Stimulated activated CD8-positive, alpha-beta memory T cell treated with anti-CD3 and anti-CD28 coated beads, Interleukin-4, amount 100 ng/mL, for 24 hours (primary cell): ENCODE measurements at regions not wholly inside any gene's neighbourhood (a gene's known extent, or its start where the extent isn't known, plus 50 kb on each side); places are given as distances from the start of the nearest gene placed in this dataset.
"Not testable (repeated sequence)": the region's sequence is repeated elsewhere in the genome, so short reads cannot be mapped to it uniquely, and the experiment has no call there.

Experiments used
- DNase-seq: peaks from one replicate; pipeline ENCODE4 v3.0.0-alpha.2; 2020; ENCODE audit warnings: low read depth

DNA sequence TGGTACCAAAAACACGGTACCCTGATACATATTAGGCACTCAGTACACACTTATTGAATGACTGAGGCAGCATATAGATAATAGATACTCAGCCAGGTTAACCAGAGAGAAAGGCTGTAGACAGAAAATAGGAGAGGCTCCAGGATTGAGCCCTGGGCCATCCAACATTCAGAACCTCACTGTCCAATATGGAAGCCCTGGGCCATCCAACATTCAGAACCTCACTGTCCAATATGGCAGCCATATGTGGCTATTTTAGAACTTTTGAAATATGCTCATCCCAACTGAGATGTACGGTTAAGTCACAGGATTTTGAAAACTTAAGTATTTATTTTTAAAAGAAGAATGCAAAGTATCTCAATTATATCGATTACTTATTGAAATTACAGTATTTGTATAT is 142.5 kb upstream of the ID4 start:
- DNase-seq = no peak

DNA sequence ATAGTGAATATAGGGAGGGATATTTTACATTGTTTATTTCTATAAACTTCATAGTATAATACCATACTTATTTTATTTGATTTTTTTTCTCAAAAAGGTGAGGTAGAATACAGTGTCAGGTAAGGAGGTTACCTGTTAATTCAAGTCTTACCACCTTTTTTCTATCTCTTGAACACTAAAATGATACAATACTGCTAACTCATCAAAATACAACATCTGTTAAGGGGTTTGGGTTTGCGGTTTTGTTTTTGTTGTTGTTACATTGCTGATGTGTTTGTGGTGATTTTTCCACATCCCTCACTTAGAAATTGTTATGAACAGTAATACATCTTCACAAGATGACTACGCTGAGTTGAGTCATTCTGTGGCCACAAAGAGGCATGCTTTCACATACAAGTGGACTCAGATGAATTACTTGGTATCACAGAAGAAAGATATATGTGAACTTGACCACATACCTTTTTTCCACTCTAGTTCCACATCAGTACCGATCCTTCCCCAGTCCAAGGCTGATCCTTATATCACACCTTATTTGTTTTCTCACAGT is 139.4 kb upstream of the ID4 start:
- no peak for DNase-seq

DNA sequence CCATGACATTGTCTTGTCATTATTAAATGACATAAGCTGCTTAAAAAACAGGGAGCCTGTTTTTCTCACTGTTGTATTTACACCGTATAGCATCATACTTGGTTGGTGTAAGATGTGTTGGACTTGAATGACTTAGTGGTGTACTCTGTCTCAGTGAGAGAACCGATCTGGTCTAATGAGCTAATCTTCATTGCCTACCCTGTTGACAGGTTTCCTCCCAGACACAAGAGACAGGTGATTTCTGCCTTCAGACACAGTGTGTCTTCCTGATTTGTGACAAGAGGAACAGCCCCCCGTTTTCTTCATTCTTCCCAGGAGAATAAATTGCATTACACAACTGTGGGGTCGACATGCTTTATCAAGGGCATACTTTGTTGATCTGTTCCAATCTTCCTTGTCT is 137.2 kb upstream of the ID4 start:
- DNase-seq = no peak

- no peak for DNase-seq
Observed at GRCh38 chr6:19705606-19706005, 131.6 kb upstream of the ID4 start.

- DNase-seq = no peak
Observed at GRCh38 chr6:19712012-19712688, 125.0 kb upstream of the ID4 start.

- DNase-seq = no peak
Observed at GRCh38 chr6:19712998-19713397, 124.2 kb upstream of the ID4 start.

GRCh38 chr6:19713411-19713810 is 123.8 kb upstream of the ID4 start:
- DNase-seq = no peak

DNA sequence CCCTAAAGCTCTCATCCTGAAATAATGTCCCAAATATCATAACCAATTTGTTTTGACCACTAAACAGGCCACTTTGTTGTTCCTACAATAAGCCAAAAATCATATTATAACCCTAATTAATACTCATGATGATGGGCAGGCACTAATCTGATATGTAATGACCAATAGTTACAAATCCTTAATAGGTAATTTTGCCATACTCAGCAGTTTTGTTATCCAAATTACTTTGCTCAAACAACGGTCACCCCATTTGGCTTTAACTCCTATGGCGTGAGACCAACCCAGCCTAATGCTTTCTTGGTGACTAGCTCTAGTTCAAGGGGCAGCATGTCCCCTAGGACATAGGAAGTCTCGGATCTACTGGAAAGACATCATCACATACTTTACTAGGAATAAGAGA is 123.2 kb upstream of the ID4 start:
- no peak for DNase-seq

DNA sequence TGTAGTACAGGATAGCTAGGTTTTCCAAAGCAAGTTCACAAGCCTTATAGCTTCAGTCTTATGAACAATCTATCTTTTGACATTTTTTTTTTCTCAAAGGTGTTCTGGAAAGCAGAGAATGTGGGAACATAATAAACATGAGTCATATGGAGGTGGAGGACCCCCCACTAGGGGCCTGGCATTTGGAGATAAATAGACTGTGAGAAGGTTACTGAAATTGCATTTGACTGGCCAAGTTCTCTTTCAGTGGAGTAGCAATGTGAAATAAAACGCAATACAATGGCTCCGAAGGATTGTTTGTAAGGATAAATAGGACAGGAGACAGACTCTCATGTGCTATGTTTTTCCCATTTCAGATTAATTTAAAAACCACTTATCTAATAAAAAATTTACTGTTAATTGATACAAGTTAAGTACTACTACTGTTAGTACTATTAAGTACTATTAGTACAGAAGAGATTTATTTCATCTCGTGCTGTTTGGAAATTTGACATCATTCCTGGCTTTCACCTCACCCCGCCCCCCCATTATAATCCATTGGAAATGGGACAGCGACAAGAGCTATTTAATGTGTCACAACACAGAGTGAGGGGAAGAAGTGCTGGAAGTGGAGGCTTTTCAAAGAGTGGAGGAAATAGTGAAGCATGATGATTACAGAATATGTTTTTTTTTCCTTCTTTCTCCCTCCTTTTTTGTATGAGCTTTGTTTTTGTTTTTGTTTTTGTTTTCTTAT is 122.6 kb upstream of the ID4 start:
- DNase-seq = no peak

DNA sequence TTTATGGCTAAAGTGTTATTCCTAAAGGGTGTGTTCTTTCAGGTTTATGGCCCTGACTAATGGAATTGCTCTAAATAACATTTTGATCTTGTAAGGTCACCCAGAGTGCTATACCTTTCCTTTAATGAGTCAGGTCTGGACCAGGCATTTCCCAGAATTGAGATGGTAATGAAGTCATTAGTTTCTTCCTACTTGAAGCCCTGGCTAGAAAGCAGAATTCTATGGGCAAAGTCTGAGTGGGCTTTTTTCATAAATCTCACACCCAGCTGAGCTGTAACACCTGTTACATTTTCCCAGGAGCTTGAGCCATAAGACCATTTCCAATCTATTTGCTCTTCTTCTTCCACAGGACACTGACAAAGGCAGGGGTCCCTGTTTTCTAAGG is 122.0 kb upstream of the ID4 start:
- no peak for DNase-seq

GRCh38 chr6:19719691-19720128 is 117.5 kb upstream of the ID4 start:
- no peak for DNase-seq

DNA sequence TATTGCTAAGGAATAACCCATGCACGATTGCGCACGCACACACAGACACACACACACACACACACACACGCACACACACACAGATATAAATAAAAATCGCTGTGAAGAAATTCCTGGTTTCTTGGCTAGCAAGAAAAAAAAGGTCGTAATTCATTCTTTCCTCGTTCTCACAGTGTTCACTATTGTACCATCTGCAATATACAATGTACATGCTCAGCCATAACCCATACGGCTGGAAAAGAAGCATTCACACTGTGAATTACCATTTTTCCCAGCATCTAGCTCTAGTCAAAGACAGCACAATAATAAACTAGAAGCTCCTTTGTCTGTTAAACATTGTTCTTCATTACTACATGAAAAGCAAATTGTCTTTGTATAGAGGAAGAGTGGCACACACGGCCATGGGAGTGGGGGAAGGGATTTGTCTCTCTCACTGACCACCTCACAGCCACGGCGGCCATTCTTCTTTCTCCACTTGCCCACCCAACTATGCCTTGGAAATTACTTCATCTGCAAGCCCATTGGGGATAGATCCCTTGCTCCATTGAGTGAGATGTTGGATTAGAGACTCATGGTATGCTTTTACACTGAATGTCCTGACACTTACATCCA is 115.3 kb upstream of the ID4 start:
- no peak for DNase-seq

DNA sequence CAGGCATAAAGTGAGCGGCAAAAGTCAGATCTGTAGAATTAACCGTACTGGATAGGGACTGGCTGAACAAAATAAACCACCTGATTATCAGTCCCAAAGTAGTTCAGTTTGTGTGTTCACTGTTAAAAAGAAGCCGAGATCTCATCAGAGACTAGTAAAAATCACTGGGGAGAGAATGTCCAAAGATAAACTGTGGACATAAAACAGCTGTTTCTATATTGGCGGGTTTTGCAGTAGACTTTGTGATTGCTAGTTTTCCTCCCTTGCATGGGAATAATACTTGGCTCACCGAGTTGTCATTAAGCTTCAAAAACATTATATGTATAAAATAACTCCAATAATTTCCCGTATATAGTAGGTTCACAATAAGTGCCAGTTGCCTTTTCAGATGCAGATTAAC is 114.2 kb upstream of the ID4 start:
- no peak for DNase-seq

DNA sequence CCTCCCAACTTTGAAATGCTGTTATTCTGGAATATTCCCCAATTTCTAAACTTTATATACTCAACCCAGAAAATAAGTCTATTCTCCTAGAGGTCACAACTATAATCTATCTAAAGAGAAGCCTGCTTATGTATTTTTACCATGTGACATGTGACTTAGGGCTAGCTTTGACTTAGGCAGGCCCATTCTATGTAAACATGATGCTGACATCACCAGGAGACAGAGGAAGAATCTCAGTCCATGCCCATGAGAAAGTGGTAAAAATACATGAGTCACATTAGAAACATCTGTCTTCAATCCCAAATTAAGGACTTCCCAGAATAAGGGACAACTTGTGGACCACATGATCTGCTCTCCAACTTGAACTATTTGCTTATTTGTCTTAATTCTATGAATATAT is 113.6 kb upstream of the ID4 start:
- DNase-seq = no peak

- DNase-seq = not testable (repeated sequence)
Observed at GRCh38 chr6:19725436-19725835, 111.7 kb upstream of the ID4 start.

DNA sequence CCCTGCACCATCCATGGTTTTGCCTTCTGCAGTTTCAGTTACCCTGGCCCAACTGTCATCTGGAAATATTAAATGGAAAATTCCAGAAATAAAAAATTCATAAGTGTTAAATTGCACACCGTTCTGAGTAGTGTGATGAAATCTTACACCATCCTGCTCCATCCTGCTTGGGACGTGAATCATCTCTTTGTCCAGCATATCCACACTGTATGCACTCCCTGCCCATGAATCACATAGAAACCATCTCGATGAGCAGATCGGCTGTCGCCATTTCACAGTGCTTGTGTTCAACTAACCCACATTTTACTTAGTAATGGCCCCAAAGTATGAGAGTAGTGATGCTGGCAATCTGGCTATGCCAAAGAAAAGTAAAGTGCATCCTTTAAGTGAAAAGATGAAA is 105.9 kb upstream of the ID4 start:
- no peak for DNase-seq

DNA sequence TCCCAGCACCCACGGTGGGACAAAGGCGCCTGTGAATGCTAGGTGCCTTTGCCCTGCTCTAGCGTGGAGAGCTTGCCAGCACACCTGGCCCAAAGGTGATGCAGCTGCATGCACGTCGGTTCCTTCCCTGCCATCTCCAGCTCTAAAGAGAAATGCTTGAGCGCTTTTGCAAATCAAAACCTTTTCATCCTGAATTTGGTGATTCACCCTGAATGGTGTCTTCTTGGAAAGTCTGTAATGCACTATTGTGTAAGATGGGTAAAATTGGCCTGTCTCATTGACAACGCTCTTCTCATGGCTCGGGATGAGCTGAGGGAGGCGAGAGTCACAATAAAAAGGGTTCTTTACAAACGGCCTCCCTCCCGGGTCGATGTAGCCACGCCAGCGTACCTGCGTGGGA is 103.1 kb upstream of the ID4 start:
- DNase-seq = no peak

DNA sequence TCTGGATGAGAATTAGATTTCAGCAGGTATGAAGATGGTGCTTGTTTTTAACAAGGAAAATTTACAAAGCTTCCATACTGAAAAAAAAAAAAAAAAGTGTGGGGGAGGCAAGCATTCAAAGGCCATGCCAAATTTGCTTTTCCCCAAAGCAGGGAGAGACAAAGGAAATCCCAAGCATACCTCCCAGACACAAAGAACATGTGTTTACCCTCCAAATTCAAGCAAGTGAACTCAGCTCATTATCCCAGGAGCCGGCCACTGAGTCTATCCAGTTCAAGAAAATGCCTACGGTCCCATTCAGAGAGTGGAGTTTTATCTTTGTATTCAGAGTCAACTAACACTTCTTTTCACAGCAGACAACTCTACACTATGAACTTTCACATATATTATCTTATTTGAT is 102.7 kb upstream of the ID4 start:
- DNase-seq = no peak

DNA sequence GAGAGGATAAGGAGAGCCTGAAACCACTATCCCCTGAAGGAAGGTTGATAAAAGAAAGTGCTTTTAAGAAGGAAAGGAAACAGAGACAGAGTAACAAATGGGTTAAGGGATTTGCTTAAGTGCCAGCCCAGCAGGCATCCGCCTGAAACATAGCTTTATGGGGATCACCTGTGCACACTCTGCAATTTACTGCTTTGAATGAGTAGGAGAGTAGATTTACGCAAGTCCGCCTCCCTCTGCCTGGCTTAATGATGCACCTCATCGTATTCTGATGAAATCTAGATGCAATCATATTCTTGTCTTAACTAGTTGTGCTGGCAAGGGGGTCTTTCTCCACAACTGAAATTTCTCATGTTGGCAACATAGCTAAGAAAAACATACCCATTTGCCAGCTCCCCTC is 101.1 kb upstream of the ID4 start:
- DNase-seq = no peak

GRCh38 chr6:19738010-19738409 is 99.2 kb upstream of the ID4 start:
- DNase-seq = no peak

GRCh38 chr6:19749722-19750121 is 87.4 kb upstream of the ID4 start:
- DNase-seq = no peak

- no peak for DNase-seq
Observed at GRCh38 chr6:19752746-19753145, 84.4 kb upstream of the ID4 start.

DNA sequence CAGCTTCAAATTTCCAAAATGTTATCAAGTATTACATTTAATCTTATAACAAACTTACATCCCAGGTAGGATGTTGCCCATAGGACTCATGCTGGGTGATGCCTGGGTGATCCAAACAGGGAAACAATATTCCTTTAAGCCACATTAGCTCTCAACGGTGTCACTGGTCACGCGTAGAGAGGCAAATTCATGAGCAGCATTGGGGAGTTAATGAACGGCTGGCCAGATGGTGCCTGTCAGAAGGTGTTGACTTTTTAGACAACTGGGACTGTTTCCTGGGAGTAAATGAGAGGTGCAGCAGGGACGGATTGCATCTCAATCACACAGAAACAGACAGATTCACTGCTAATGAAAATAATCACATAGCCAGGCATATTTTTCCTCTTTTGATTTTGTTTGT is 83.3 kb upstream of the ID4 start:
- no peak for DNase-seq
